Aorta (tissue), 5 donors: ENCODE measurements at regions not wholly inside any gene's neighbourhood (a gene's known extent, or its start where the extent isn't known, plus 50 kb on each side); places are given as distances from the start of the nearest gene placed in this dataset.
"Not testable (repeated sequence)": the region's sequence is repeated elsewhere in the genome, so short reads cannot be mapped to it uniquely, and the experiment has no call there.

Experiments
- ATAC-seq: fragments of 200-7000 bp; cut with Tn5 transposase; one replicate; pipeline ENCODE4 v1.9.1; 2022; ENCODE audit warnings: moderate library complexity; ENCODE audit not compliant: low FRiP score
- DNase-seq, 2 donors: peaks; one replicate each; pipeline ENCODE4 v3.0.0-alpha.2; 2020
- H3K27ac ChIP-seq, 2 donors: one replicate each; pipeline ENCODE4 v1.5.1; 2013; ENCODE audit warnings: low read length in 2 of 2, mild to moderate bottlenecking in 2 of 2, moderate library complexity in 2 of 2, control low read depth in 1 of 2, inconsistent platforms in 1 of 2, low read depth in 1 of 2
- H3K27me3 ChIP-seq, 2 donors: one replicate each; pipeline ENCODE4 v1.6.1; 2013; ENCODE audit warnings: control low read depth in 1 of 2, low read length in 1 of 2, mild to moderate bottlenecking in 1 of 2, moderate library complexity in 1 of 2; ENCODE audit not compliant: insufficient read depth in 2 of 2, control insufficient read depth in 1 of 2
- H3K36me3 ChIP-seq, 2 donors: one replicate each; pipeline ENCODE4 v1.6.1; 2013; ENCODE audit warnings: control low read depth in 1 of 2, low read length in 1 of 2, mild to moderate bottlenecking in 1 of 2; ENCODE audit not compliant: insufficient read depth in 2 of 2, control insufficient read depth in 1 of 2
- H3K4me1 ChIP-seq, 2 donors: one replicate each; pipeline ENCODE4 v1.6.1; 2013; ENCODE audit warnings: low read length in 2 of 2, control low read depth in 1 of 2, mild to moderate bottlenecking in 1 of 2, moderate library complexity in 1 of 2; ENCODE audit not compliant: insufficient read depth in 2 of 2, control insufficient read depth in 1 of 2
- H3K4me3 ChIP-seq, 2 donors: one replicate each; pipeline ENCODE4 v1.5.1; 2013; ENCODE audit warnings: low read length in 2 of 2, control low read depth in 1 of 2, mild to moderate bottlenecking in 1 of 2
- H3K9me3 ChIP-seq: one replicate; pipeline ENCODE4 v1.6.1; 2013; ENCODE audit warnings: mild to moderate bottlenecking, low read length; ENCODE audit not compliant: control insufficient read depth
- WGBS, 2 donors: extraction: QIAGEN DNeasy Blood & Tissue Kit; methylation state at CpG; one replicate each; pipeline ENCODE4 v1.1.7; 2013; 5-methylcytosine and 5-hydroxymethylcytosine counted together
- intact Hi-C, 2 donors: fragments of 100-400 bp; cut with DNase I; formaldehyde crosslinking; loops; one replicate each; pipeline versions ENCODE4 v1.14.2 to v1.15.0; 2022
- donor health status: healthy with polysubstance abuse.
- donor health status: Bipolar disorder and iron deficiency.
- donor health status: DM: no; HTN: no; CAD: no.
- donor health status: DM: no; HTN: no; CAD: no.
- donor health status: DM: yes; HTN: yes; CAD: no.

DNA sequence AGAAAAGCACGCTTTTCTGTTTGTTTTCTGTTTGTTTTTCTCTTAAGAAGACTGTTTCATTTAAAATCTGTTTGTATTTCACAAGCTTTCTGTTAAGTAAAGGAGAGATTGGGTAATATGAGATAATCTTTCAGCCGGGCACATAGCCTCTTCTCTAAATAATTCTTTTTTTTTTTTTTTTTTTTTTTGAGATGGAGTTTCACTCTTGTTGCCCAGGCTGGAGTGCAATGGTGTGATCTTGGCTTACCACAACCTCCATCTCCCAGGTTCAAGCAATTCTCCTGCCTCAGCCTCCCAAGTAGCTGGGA is 499.5 kb upstream of the SGCD start:
- WGBS, 2 donors: 81% methylated on average over 2 of the region's 2 CpGs
- H3K36me3 ChIP-seq, intact Hi-C loops, H3K27me3 ChIP-seq, H3K27ac ChIP-seq, ATAC-seq, H3K4me1 ChIP-seq, H3K9me3 ChIP-seq, H3K4me3 ChIP-seq, DNase-seq: not testable (repeated sequence)

GRCh38 chr5:155827949-155828348 is 499.0 kb upstream of the SGCD start:
- Histone ChIP-seq H3K4me1 (no peaks in the 10 kb centered on the region), H3K27ac (no peak overlapping the region), H3K27me3 (no peaks in the 10 kb centered on the region), H3K9me3 (no peaks in the 10 kb centered on the region), H3K4me3 (no peak overlapping the region), H3K36me3 (no peaks in the 10 kb centered on the region)
- ATAC-seq (no peak), DNase-seq (no peak)
- 89 to 92% methylated on average over 1 of the region's 1 CpG for WGBS, 2 donors
- intact Hi-C loops: no loop called here

DNA sequence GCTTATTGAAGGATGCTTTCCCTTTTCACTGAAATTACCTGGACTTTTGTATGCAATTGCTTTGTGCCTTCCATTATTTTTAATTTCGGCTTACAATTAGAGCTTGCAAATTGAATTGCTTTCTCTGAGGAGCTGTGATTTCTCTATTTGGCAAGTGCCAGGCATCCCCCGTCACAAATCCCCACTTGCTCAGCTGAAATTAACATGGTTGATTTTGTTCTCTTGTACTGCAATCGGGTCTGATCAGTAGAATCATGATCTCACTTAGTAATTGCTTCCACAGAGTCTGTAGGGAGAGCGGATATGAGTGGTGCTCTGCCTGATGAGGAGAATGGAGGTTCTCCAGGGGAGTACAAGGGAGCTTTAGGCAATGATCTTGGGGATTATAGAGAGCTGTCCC is 495.5 kb upstream of the SGCD start:
- no peak for DNase-seq
- Histone ChIP-seq H3K9me3 (no peaks in the 10 kb centered on the region), H3K27ac (no peak overlapping the region), H3K27me3 (no peaks in the 10 kb centered on the region), H3K4me3 (no peak overlapping the region), H3K4me1 (no peaks in the 10 kb centered on the region), H3K36me3 (no peaks in the 10 kb centered on the region)
- whole genome bisulfite sequencing, 2 donors: 81 to 85% methylated on average over 4 of the region's 4 CpGs
- intact Hi-C loops: no loop called here
- ATAC-seq: no peak

DNA sequence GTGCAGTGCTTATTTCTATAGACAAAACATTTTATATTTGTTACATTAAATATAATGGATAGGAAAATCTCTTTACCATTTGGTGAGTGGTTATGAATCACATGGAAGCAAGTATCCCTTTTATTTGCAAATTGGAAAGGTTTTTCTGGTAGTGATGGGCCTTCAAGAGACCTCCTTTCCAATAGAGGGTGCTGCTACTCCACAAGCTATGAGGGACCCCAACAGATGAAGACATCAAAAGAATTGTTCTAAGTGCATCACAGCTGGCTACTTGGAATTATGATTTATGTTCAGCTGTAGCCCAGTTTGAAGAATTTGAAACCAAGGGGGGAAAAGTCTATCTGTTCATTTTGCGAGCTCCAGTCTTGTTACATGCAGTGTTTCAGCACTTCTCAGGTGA is 493.7 kb upstream of the SGCD start:
- 87 to 94% methylated on average over 1 of the region's 1 CpG for WGBS, 2 donors
- no peaks in the 10 kb centered on the region for H3K9me3 ChIP-seq
- H3K27me3 ChIP-seq: no peaks in the 10 kb centered on the region
- no peaks in the 10 kb centered on the region for H3K36me3 ChIP-seq
- ATAC-seq (no peak), DNase-seq (no peak)
- intact Hi-C loops: no loop called here
- no peaks in the 10 kb centered on the region for H3K4me1 ChIP-seq
- no peak overlapping the region for H3K27ac ChIP-seq
- H3K4me3 ChIP-seq: no peak overlapping the region

- ATAC-seq (no peak), DNase-seq (no peak)
- no peaks in the 10 kb centered on the region for H3K36me3 ChIP-seq
- intact Hi-C loops: no loop called here
- H3K9me3 ChIP-seq: no peaks in the 10 kb centered on the region
- H3K4me3 ChIP-seq: no peak overlapping the region
- WGBS, 2 donors: 85 to 87% methylated on average over 9 of the region's 9 CpGs
- H3K27ac ChIP-seq: no peak overlapping the region
- no peaks in the 10 kb centered on the region for H3K4me1 ChIP-seq
- H3K27me3 ChIP-seq: no peaks in the 10 kb centered on the region
These were observed 492.5 kb upstream of the SGCD start for GRCh38 chr5:155834271-155834975.

GRCh38 chr5:155836089-155836803 is 490.7 kb upstream of the SGCD start:
- Histone ChIP-seq H3K27me3 (no peaks in the 10 kb centered on the region), H3K9me3 (no peaks in the 10 kb centered on the region), H3K27ac (no peak overlapping the region), H3K4me3 (no peak overlapping the region), H3K4me1 (no peaks in the 10 kb centered on the region), H3K36me3 (no peaks in the 10 kb centered on the region)
- DNase-seq (no peak), ATAC-seq (no peak)
- 63 to 86% methylated on average over 4 of the region's 4 CpGs for WGBS, 2 donors
- intact Hi-C loops: no loop called here

GRCh38 chr5:155838394-155838793 is 488.6 kb upstream of the SGCD start:
- no peak overlapping the region for H3K4me3 ChIP-seq
- DNase-seq (no peak), ATAC-seq (no peak)
- no peaks in the 10 kb centered on the region for H3K9me3 ChIP-seq
- no peak overlapping the region for H3K27ac ChIP-seq
- H3K36me3 ChIP-seq: no peaks in the 10 kb centered on the region
- no peaks in the 10 kb centered on the region for H3K27me3 ChIP-seq
- intact Hi-C loops: no loop called here
- 70 to 73% methylated on average over 2 of the region's 2 CpGs for WGBS, 2 donors
- H3K4me1 ChIP-seq: no peaks in the 10 kb centered on the region

DNA sequence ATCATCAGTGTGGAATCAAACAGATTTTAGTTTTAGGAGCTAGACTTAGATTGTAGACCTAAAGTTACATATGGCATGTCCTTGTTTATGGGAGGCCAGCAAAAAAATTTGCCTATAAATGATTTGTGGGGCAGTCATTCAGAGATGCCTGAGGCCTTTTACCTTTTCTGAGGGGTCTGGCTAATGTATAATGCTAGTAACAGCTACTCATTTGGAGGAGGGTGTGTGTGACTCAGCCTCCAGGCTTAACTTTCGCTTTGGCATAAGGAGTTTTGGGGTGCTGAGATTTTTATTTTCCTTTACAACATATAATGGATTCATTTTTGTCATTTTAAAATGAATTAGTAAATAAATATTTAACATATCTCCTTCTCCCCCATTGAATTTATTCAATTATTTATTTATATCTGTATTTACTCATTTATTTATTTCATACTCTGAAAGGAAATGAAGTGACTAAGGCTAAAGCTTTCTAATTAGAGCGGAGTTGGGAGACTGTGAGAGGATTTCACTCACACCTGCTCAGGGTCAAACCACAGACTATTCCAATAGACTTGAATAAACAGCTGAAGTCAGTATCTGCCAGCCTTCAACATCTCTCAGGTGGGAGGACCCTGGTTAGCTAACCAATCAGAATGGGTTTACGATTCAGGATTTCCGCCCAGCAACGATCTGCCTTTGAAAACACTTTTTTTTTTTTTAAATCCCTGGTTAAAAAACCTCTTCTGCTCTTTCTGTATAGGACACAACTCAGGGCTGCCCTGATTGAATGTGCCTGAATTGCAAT is 487.5 kb upstream of the SGCD start:
- H3K9me3 ChIP-seq: no peaks in the 10 kb centered on the region
- 85% methylated on average over 5 of the region's 5 CpGs for WGBS, 2 donors
- no peak overlapping the region for H3K27ac ChIP-seq
- no peaks in the 10 kb centered on the region for H3K27me3 ChIP-seq
- no peaks in the 10 kb centered on the region for H3K4me1 ChIP-seq
- no peak overlapping the region for H3K4me3 ChIP-seq
- DNase-seq (no peak), ATAC-seq (no peak)
- intact Hi-C loops: no loop called here
- H3K36me3 ChIP-seq: no peaks in the 10 kb centered on the region

DNA sequence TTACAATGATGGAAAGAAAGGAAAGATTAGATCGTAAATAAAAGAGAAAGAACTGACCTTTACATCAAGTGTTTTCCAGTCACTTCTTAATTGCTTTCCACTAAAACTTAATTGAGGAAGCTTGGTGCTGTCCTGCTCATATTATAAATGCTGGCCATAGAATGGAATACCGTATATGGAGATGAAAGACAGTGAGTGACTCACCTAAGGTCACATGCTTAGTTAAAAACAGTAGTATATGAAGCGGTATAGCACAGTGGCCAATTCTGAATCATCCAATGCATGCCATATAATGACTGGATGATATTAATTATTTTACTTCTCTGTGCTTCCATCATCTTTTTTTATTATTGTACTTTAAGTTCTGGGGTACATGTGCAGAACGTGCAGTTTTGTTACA is 482.4 kb upstream of the SGCD start:
- H3K27ac ChIP-seq: no peak overlapping the region
- H3K36me3 ChIP-seq: no peaks in the 10 kb centered on the region
- H3K27me3 ChIP-seq: no peaks in the 10 kb centered on the region
- ATAC-seq (no peak), DNase-seq (no peak)
- H3K4me1 ChIP-seq: no peaks in the 10 kb centered on the region
- H3K4me3 ChIP-seq: no peak overlapping the region
- 81 to 82% methylated on average over 4 of the region's 4 CpGs for WGBS, 2 donors
- intact Hi-C loops: no loop called here
- H3K9me3 ChIP-seq: no peaks in the 10 kb centered on the region
